SU-DHL-6 (cell line): ENCODE measurements at regions not wholly inside any gene's neighbourhood (a gene's known extent, or its start where the extent isn't known, plus 50 kb on each side); places are given as distances from the start of the nearest gene placed in this dataset.

Experiments used
- H2AFZ ChIP-seq: fragments of 200-600 bp; sonication (generic); 2 replicates; pipeline ENCODE4 v1.6.1; 2014; ENCODE audit warnings: low read depth, mild to moderate bottlenecking, moderate library complexity, mixed read lengths, antibody characterized with exemption, low read length; ENCODE audit not compliant: severe bottlenecking
- H3F3A ChIP-seq: fragments of 200-600 bp; shearing (Covaris generic); 2 replicates; pipeline ENCODE4 v1.6.0; 2016; ENCODE audit warnings: antibody characterized with exemption, mild to moderate bottlenecking; ENCODE audit not compliant: insufficient read depth
- H3K27ac ChIP-seq: fragments of 200-600 bp; sonication (generic); 2 replicates; pipeline ENCODE4 v1.5.1; 2016; ENCODE audit warnings: low read depth, mild to moderate bottlenecking, low read length, moderate library complexity, mixed read lengths
- H3K27me3 ChIP-seq: fragments of 200-600 bp; sonication (generic), shearing (Covaris generic); 2 replicates; pipeline ENCODE4 v1.6.0; 2014; ENCODE audit warnings: mild to moderate bottlenecking, low read length
- H3K36me3 ChIP-seq: fragments of 200-600 bp; sonication (generic); 2 replicates; pipeline ENCODE4 v1.6.1; 2014; ENCODE audit warnings: mild to moderate bottlenecking, low read length, mixed read lengths
- H3K4me2 ChIP-seq: fragments of 300-600, 200-600 bp; shearing (Covaris generic), sonication (generic); 2 replicates; pipeline ENCODE4 v1.6.0; 2014; ENCODE audit warnings: low read length, low read depth, mild to moderate bottlenecking; ENCODE audit not compliant: poor library complexity, severe bottlenecking
- H3K4me3 ChIP-seq: fragments of 200-600 bp; sonication (generic); 2 replicates; pipeline ENCODE4 v1.5.1; 2014; ENCODE audit warnings: antibody characterized with exemption, low read length, mild to moderate bottlenecking, mixed read lengths; ENCODE audit not compliant: insufficient read depth, poor library complexity, severe bottlenecking
- H3K79me2 ChIP-seq: fragments of 200-600 bp; sonication (generic); 2 replicates; pipeline ENCODE4 v1.6.1; 2014; ENCODE audit warnings: mild to moderate bottlenecking, low read length, moderate library complexity; ENCODE audit not compliant: insufficient read depth
- H3K9ac ChIP-seq: fragments of 200-600 bp; sonication (generic); 2 replicates; pipeline ENCODE4 v1.7.0; 2014; ENCODE audit warnings: mild to moderate bottlenecking, low read length
- H3K9me2 ChIP-seq: fragments of 200-600 bp; sonication (generic); replicated peaks from 2 replicates; pipeline ENCODE4 v1.6.1; 2014; ENCODE audit warnings: low read length; ENCODE audit not compliant: insufficient read depth
- H3K9me3 ChIP-seq: fragments of 200-600 bp; sonication (generic); 2 replicates; pipeline ENCODE4 v1.6.1; 2014; ENCODE audit warnings: low read length, mixed read lengths; ENCODE audit not compliant: insufficient read depth
- H4K20me1 ChIP-seq: fragments of 200-600 bp; sonication (generic); 2 replicates; pipeline ENCODE4 v1.6.1; 2014; ENCODE audit warnings: low read depth, mild to moderate bottlenecking, antibody characterized with exemption, low read length, moderate library complexity, mixed read lengths
- CTCF ChIP-seq: fragments of 200-600 bp; sonication (generic); IDR thresholded peaks from one replicate; pipeline ENCODE4 v1.5.1; 2017; ENCODE audit warnings: antibody characterized with exemption, mild to moderate bottlenecking, low read length, moderate library complexity; ENCODE audit not compliant: insufficient read depth, poor library complexity, severe bottlenecking
- EZH2phosphoT487 ChIP-seq: fragments of 200-600 bp; sonication (generic), shearing (Covaris generic); conservative IDR thresholded peaks from 2 replicates; pipeline ENCODE4 v1.6.1; 2018; ENCODE audit warnings: mild to moderate bottlenecking, antibody characterized with exemption, low read length, moderate library complexity, mixed read lengths

DNA sequence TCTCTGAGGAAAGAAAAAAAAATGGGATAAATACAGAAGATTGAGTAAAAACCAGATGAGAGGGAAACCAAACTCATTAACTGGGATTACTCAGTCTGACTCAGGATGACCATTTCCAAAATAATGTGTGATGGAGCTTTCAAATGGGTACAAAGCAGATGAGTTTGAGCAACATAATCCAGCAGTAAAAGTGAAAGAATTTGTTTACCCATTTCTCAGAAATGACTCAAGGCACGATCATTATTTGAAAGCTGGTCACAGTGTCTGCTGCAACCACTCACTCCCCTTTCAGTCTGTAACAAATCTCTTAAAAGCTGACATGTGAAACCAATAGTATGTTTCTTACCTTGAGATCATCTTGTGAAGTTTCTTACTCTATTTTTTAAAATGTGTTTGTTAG is 104.7 kb upstream of the KLF14 start:
- no peak overlapping the region for H3K9ac ChIP-seq
- no peak overlapping the region for H3K27ac ChIP-seq
- H3K79me2 ChIP-seq: no peaks in the 10 kb centered on the region
- no peaks in the 10 kb centered on the region for H3K27me3 ChIP-seq
- H3K4me2 ChIP-seq: no peak overlapping the region
- H2AFZ ChIP-seq: no peak overlapping the region
- no peaks in the 10 kb centered on the region for H4K20me1 ChIP-seq
- H3K9me3 ChIP-seq: no peaks in the 10 kb centered on the region
- no peak overlapping the region for H3K4me3 ChIP-seq
- TF ChIP-seq EZH2phosphoT487: no peak
- TF ChIP-seq CTCF: no peak
- H3K36me3 ChIP-seq: no peaks in the 10 kb centered on the region
- no peaks in the 10 kb centered on the region for H3K9me2 ChIP-seq
- H3F3A ChIP-seq: no peaks in the 10 kb centered on the region

GRCh38 chr7:130840599-130840998 is 106.6 kb upstream of the KLF14 start:
- no peaks in the 10 kb centered on the region for H3K79me2 ChIP-seq
- no peaks in the 10 kb centered on the region for H3F3A ChIP-seq
- no peaks in the 10 kb centered on the region for H3K36me3 ChIP-seq
- H4K20me1 ChIP-seq: no peaks in the 10 kb centered on the region
- no peak overlapping the region for H3K9ac ChIP-seq
- no peak for TF ChIP-seq CTCF
- TF ChIP-seq EZH2phosphoT487: no peak
- H2AFZ ChIP-seq: no peak overlapping the region
- H3K27me3 ChIP-seq: no peaks in the 10 kb centered on the region
- H3K4me3 ChIP-seq: no peak overlapping the region
- H3K27ac ChIP-seq: no peak overlapping the region
- no peaks in the 10 kb centered on the region for H3K9me2 ChIP-seq
- no peaks in the 10 kb centered on the region for H3K9me3 ChIP-seq
- H3K4me2 ChIP-seq: no peak overlapping the region

DNA sequence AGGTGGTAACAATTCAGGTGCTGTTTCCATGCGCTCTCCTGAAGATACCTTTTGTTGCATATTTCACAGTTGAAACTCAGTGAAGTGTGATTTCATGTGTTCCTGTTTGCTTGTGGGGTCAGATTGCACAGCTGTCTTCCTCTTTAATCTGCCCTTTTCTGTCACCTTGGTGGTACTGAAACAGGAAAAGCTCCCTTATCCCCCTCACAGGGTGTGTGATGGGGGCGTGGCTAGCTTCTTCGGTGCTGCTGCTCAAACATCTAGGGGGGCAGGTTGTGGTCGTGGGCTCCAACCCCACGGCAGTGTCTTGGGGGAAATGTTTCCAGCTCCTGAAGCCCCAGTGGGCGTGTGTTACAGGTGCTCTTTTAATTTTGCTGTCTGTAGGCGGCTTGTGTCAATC is 107.4 kb upstream of the KLF14 start:
- Histone ChIP-seq H3K9me2 (no peaks in the 10 kb centered on the region), H3K27ac (no peak overlapping the region), H4K20me1 (no peaks in the 10 kb centered on the region), H3K79me2 (no peaks in the 10 kb centered on the region), H3K4me2 (no peak overlapping the region), H3K36me3 (no peaks in the 10 kb centered on the region), H3K4me3 (no peak overlapping the region), H3K27me3 (no peaks in the 10 kb centered on the region), H2AFZ (no peak overlapping the region), H3F3A (no peaks in the 10 kb centered on the region), H3K9ac (no peak overlapping the region), H3K9me3 (no peaks in the 10 kb centered on the region)
- TF ChIP-seq CTCF (no peak), EZH2phosphoT487 (no peak)

- Histone ChIP-seq H3K4me3 (no peak overlapping the region), H3K27ac (no peak overlapping the region), H3K36me3 (no peaks in the 10 kb centered on the region), H4K20me1 (no peaks in the 10 kb centered on the region), H3K9ac (no peak overlapping the region), H3F3A (no peaks in the 10 kb centered on the region), H3K4me2 (no peak overlapping the region), H3K79me2 (no peaks in the 10 kb centered on the region), H3K9me2 (no peaks in the 10 kb centered on the region), H3K9me3 (no peaks in the 10 kb centered on the region), H3K27me3 (no peaks in the 10 kb centered on the region), H2AFZ (no peak overlapping the region)
- TF ChIP-seq EZH2phosphoT487 (no peak), CTCF (no peak)
These were observed 109.7 kb upstream of the KLF14 start for GRCh38 chr7:130843703-130844102.
